ENCODE measurements at regions not wholly inside any gene's neighbourhood (a gene's known extent, or its start where the extent isn't known, plus 50 kb on each side); places are given as distances from the start of the nearest gene placed in this dataset.
"Not testable (repeated sequence)": the region's sequence is repeated elsewhere in the genome, so short reads cannot be mapped to it uniquely, and the experiment has no call there.

- peak in 2 of 3 donors; percentile 19 to 24 for DNase-seq (ENCODE audit: low read depth in 3 of 3, low spot score in 1 of 3)
Observed at GRCh38 chr9:41643571-41644279, 454.6 kb upstream of the ZNG1F start.

- DNase-seq (ENCODE audit: low read depth in 3 of 3, low spot score in 1 of 3), result not testable (repeated sequence)
Observed at GRCh38 chr9:41633726-41634125, 444.6 kb upstream of the ZNG1F start.

- DNase-seq (ENCODE audit: low read depth in 3 of 3, low spot score in 1 of 3), result not testable (repeated sequence)
Observed at GRCh38 chr9:41623666-41624065, 434.5 kb upstream of the ZNG1F start.

GRCh38 chr9:41619254-41619653 is 430.1 kb upstream of the ZNG1F start:
- DNase-seq (ENCODE audit: low read depth in 3 of 3, low spot score in 1 of 3), result not testable (repeated sequence)

GRCh38 chr9:41606961-41607547 is 417.9 kb upstream of the ZNG1F start:
- DNase-seq (ENCODE audit: low read depth in 3 of 3, low spot score in 1 of 3), result not testable (repeated sequence)

- not testable (repeated sequence) for DNase-seq (ENCODE audit: low read depth in 3 of 3, low spot score in 1 of 3)
Observed at GRCh38 chr9:41565572-41565971, 376.5 kb upstream of the ZNG1F start.
